Activated naive CD4-positive, alpha-beta T cell treated with anti-CD3 and anti-CD28 coated beads, Interleukin-2, amount 50 U/mL, for 24 hours (primary cell): ENCODE measurements at regions not wholly inside any gene's neighbourhood (a gene's known extent, or its start where the extent isn't known, plus 50 kb on each side); places are given as distances from the start of the nearest gene placed in this dataset.
"Not testable (repeated sequence)": the region's sequence is repeated elsewhere in the genome, so short reads cannot be mapped to it uniquely, and the experiment has no call there.

Source experiments
- H3K27ac Mint-ChIP-seq: one replicate; pipeline ENCODE4 v1.8.0; 2021; ENCODE audit warnings: mild to moderate bottlenecking, mixed read lengths
- H3K27me3 Mint-ChIP-seq: one replicate; pipeline ENCODE4 v1.8.0; 2021; ENCODE audit warnings: mixed read lengths
- H3K36me3 Mint-ChIP-seq: one replicate; pipeline ENCODE4 v1.8.0; 2021; ENCODE audit warnings: mixed read lengths
- H3K4me1 Mint-ChIP-seq: one replicate; pipeline ENCODE4 v1.8.0; 2021; ENCODE audit warnings: mixed read lengths
- H3K4me3 Mint-ChIP-seq: one replicate; pipeline ENCODE4 v1.8.0; 2021; ENCODE audit warnings: mild to moderate bottlenecking, mixed read lengths
- H3K9me3 Mint-ChIP-seq: one replicate; pipeline ENCODE4 v1.8.0; 2021; ENCODE audit warnings: mixed read lengths

GRCh38 chr15:20354884-20355223 lies 186.7 kb downstream of the GOLGA6L6 start:
- H3K9me3 Mint-ChIP-seq, H3K4me3 Mint-ChIP-seq, H3K27ac Mint-ChIP-seq, H3K27me3 Mint-ChIP-seq, H3K4me1 Mint-ChIP-seq, H3K36me3 Mint-ChIP-seq: not testable (repeated sequence)

DNA sequence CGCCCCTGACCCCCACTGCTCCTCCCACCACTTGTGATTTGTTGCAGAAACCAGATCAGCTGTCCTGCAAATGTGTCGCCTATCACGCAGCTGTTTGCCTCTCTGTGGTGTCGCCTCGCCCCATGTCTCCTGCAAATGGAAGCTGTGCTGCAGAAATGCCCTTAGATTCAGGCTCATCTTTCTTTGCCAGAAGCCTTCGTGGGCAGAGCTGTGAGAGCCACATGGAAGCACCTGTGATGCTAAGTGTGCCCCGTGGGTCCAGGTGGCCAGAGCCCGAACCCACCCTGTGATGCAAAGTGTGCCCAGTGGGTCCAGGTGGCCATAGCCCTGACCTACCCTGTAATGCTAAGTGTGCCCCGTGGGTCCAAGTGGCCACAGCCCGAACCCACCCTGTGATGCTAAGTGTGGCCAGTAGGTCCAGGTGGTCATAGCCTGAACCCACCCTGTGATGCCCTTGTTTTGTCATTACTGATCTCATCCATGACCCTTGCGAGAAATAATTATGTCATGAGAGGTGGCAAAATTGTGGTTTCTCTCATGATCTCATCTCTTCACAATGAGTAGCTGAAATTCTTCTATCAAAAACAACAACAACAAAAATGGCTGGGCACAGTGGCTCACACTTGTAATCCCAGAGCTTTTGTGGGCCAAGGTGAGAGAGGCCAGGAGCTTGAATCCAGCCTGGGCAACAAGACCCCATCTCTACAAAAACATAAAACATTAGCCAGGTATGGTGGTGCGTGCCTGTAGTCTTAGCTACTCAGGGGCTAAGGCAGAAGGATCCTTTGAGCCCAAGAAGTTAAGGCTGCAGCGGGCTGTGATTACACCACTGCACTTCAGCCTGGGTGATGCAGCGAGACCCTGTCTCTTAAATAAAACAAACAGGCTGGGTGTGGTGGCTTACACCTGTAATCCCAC lies 187.4 kb downstream of the GOLGA6L6 start:
- Mint-ChIP-seq H3K36me3 (no peaks in the 10 kb centered on the region), H3K9me3 (no peaks in the 10 kb centered on the region), H3K27me3 (no peaks in the 10 kb centered on the region)

DNA sequence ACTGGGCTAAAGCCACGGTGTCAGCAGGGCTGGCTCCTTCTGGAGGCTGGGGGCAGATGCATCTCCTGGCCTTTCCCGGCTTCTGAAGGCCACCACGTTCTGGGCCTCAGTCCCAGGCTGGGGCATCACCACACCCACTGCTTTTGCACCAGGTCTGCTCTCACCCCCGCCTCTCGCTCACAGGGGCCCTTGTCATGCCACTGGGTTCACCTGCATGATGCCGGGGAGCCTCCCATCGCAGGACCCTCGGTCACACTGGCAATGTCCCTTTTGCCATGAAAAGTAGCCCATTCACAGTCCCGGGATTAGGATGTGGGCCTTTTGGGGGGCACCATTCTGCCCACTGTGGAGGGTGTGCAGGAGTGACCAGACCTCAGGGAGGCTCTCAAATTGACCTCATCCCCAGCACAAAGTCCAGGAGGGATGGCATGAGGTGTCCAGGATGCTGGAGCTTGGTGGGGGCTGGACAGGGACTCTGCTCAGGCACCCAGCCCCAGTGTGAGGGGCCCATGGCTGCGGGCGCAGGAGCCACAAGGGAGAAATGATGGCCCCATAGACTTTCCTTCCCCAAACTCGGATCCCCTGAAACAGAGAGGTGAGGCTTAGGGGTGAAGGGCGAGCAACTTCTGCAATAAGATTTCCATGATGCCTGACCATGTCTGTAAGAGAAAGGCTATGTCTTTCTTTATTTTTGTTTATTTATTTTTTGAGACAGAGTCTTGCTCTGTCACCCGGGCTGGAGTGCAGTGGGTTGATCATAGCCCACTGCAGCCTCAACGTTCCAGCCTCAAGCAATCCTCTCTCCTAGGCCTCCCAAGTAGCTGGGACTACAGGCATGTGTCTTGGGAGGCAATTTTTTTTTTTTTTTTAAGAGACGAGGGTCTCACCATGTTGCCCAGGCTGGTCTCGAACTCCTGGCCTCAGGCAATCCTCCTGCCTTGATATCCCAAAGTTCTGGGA lies 189.1 kb downstream of the GOLGA6L6 start:
- Mint-ChIP-seq H3K4me1 (peaks cover 4% of the 10 kb centered on the region), H3K4me3 (no peak overlapping the region), H3K9me3 (no peaks in the 10 kb centered on the region), H3K27me3 (no peaks in the 10 kb centered on the region), H3K36me3 (no peaks in the 10 kb centered on the region), H3K27ac (no peak overlapping the region)

More for the DNA sequence above, 187.4 kb downstream of the GOLGA6L6 start:
- Mint-ChIP-seq H3K4me1 (peaks cover 4% of the 10 kb centered on the region), H3K27ac (no peak overlapping the region), H3K4me3 (no peak overlapping the region)

DNA sequence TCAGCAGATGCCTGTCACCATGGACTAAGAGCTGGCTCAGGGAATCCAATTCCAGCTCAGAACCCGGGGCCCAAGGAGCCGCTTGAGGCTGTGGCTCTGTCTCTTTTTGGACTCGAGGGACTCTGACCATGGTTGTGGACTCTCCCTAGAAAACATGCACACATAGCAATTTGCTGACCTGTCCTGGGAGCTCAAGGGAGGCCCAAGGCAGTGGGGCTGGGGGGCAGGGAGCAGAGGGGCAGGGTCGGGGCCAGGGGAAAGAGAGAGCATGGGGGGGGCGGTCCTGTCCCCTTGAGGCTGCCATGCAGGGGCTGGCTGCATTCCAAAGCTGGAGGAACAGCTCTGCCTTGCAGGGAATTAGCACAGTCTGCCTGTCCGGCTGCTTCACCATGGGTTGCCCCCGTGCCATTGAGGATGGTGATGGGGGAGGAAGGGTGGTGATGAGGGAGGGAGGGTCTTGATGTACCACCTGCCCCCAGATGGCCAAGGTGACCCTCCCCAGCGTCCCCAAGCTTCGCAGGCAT lies 190.1 kb downstream of the GOLGA6L6 start:
- Mint-ChIP-seq H3K36me3 (no peaks in the 10 kb centered on the region), H3K4me3 (no peak overlapping the region), H3K27me3 (no peaks in the 10 kb centered on the region), H3K27ac (no peak overlapping the region), H3K9me3 (no peaks in the 10 kb centered on the region), H3K4me1 (peaks cover 2% of the 10 kb centered on the region)

DNA sequence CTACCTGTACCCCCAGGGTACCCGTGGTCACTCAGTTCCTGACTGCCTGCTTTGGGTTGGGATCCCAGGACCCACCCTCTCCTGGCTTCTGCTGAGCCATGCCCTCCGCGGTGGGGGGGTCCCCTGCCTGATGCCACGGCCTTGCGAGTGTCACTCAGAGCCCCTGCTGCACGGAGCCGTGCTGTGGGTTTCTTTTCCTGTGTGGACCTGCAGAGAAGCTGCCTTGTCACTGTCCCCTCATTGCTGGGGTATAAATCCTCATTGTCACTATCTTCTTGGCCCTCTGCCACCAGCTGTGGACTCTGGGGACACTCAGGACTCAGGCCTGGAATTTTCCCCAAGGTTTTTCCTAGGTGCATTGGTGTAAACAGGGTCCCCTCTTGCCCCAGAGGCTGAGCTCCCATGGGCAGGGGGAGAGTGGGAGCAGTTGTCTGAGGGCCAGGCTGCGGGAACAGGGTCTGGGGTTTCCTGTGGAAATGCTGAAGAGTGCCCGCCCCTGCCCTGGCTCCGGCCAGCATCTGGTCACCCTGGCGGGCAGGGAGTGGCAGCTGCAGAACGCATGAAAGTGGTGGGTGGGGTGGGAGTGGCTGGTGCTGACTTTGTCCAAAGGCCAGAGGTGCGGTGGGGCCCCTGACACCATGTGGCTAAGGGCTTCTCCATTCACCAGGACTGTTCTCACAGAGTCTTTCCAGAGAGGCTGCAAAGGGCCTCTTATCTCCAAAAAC lies 191.7 kb downstream of the GOLGA6L6 start:
- H3K27ac Mint-ChIP-seq: no peak overlapping the region
- H3K36me3 Mint-ChIP-seq: no peaks in the 10 kb centered on the region

GRCh38 chr15:20348900-20349773 lies 192.5 kb downstream of the GOLGA6L6 start:
- Mint-ChIP-seq H3K27ac (no peak overlapping the region), H3K4me3 (no peak overlapping the region)

More for the DNA sequence above, 191.7 kb downstream of the GOLGA6L6 start:
- Mint-ChIP-seq H3K9me3 (no peaks in the 10 kb centered on the region), H3K27me3 (no peaks in the 10 kb centered on the region), H3K4me3 (no peak overlapping the region), H3K4me1 (no peaks in the 10 kb centered on the region)

GRCh38 chr15:20348291-20348899 lies 193.2 kb downstream of the GOLGA6L6 start:
- H3K9me3 Mint-ChIP-seq: no peaks in the 10 kb centered on the region
- no peak overlapping the region for H3K4me3 Mint-ChIP-seq
- H3K4me1 Mint-ChIP-seq: no peaks in the 10 kb centered on the region
- no peaks in the 10 kb centered on the region for H3K27me3 Mint-ChIP-seq
- H3K36me3 Mint-ChIP-seq: no peaks in the 10 kb centered on the region
- H3K27ac Mint-ChIP-seq: no peak overlapping the region

More at GRCh38 chr15:20348900-20349773, 192.5 kb downstream of the GOLGA6L6 start:
- Mint-ChIP-seq H3K4me1 (no peaks in the 10 kb centered on the region), H3K9me3 (no peaks in the 10 kb centered on the region), H3K36me3 (no peaks in the 10 kb centered on the region), H3K27me3 (no peaks in the 10 kb centered on the region)

DNA sequence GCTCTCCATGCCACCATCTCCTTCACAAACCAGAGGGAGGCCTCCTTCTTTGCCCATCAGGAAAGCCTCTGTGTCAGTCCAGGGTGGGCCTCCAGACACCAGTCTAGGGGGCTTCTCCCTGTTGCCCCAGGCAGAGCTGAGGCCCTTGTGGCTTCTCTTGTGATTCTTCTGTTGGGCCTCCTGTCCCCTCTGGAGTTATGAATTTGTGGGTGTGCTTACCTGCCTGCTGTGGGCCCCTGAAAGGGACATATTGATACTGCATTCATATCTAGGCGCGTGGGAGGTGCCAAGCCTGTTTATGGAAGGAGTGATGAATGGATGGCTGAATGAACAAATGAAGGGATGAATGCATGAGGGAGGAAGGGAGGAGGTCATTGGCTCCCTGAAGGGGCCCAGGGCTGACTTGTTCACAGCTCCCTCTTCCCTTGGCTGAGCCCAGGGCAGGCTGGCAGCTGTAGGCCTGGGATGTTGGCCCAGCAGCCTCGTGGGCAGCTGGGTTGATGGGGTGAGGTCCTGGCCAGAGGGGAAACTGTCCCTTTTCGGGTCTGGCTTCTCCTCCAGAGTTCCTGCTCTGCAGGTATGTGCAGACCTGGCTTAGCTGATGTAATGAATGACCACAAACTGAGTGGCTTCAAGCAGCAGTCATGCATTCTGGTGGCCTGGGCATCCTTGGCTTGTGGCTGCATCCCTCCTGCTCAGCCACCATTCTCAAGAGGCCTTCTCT lies 195.4 kb downstream of the GOLGA6L6 start:
- no peak overlapping the region for H3K4me3 Mint-ChIP-seq
- H3K27ac Mint-ChIP-seq: no peak overlapping the region
- H3K9me3 Mint-ChIP-seq: no peaks in the 10 kb centered on the region
- H3K4me1 Mint-ChIP-seq: no peaks in the 10 kb centered on the region
- no peaks in the 10 kb centered on the region for H3K36me3 Mint-ChIP-seq
- H3K27me3 Mint-ChIP-seq: no peaks in the 10 kb centered on the region

- no peaks in the 10 kb centered on the region for H3K36me3 Mint-ChIP-seq
- no peaks in the 10 kb centered on the region for H3K27me3 Mint-ChIP-seq
- H3K9me3 Mint-ChIP-seq: no peaks in the 10 kb centered on the region
- no peaks in the 10 kb centered on the region for H3K4me1 Mint-ChIP-seq
- H3K4me3 Mint-ChIP-seq: no peak overlapping the region
- no peak overlapping the region for H3K27ac Mint-ChIP-seq
These were observed 196.1 kb downstream of the GOLGA6L6 start for GRCh38 chr15:20345401-20345958.

- Mint-ChIP-seq H3K27me3 (no peaks in the 10 kb centered on the region), H3K9me3 (no peaks in the 10 kb centered on the region), H3K4me1 (no peaks in the 10 kb centered on the region), H3K4me3 (no peak overlapping the region), H3K36me3 (no peaks in the 10 kb centered on the region), H3K27ac (no peak overlapping the region)
These were observed 196.8 kb downstream of the GOLGA6L6 start for GRCh38 chr15:20344601-20345400.

DNA sequence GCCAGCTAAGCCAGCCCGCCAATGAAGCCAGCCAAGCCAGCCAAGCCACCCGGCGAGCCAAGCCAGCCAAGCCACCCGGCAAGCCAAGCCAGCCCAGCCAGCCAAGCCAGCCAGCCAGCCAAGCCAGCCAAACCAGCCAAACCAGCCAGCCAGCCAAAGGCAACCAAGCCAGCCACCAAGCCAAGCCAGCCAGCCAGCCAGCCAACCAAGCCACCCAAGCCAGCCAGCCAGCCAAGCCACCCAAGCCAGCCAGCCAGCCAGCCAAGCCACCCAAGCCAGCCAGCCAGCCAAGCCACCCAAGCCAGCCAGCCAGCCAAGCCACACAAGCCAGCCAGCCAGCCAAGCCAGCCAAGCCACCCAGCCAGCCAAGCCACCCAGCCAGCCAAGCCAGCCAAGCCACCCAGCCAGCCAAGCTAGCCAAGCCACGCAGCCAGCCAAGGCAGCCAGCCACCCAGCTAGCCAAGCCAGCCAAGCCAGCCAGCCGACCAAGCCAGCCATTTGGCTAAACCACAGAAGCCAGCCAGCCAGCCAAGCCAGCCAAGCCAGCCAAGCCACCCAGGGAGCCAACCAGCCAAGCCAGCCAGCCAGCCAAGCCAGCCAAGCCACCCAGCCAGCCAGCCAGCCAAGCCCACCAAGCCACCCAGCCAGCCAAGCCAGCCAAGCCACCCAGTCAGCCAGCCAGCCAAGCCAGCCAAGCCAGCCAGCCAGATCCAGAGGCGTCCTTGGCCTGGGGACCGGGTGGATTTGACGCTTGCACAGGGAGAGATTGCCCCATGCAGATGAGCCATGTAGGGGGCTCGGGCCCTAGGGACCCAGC lies 198.0 kb downstream of the GOLGA6L6 start:
- not testable (repeated sequence) for H3K4me1 Mint-ChIP-seq, H3K36me3 Mint-ChIP-seq, H3K27ac Mint-ChIP-seq, H3K9me3 Mint-ChIP-seq, H3K4me3 Mint-ChIP-seq, H3K27me3 Mint-ChIP-seq
